AG10803 (cell line): ENCODE measurements at regions not wholly inside any gene's neighbourhood (a gene's known extent, or its start where the extent isn't known, plus 50 kb on each side); places are given as distances from the start of the nearest gene placed in this dataset.

Experiments
- DNase-seq: peaks from one replicate; pipeline ENCODE4 v3.0.0; 2010; ENCODE audit warnings: low read depth
- H3K4me3 ChIP-seq: 2 replicates; pipeline ENCODE4 v1.5.1; 2011; ENCODE audit warnings: mild to moderate bottlenecking, low read length, control low read depth
- TF ChIP-seq, protein P1 (sequence below): conservative IDR thresholded peaks from 2 replicates; pipeline ENCODE4 v1.5.1; 2011; ENCODE audit warnings: mild to moderate bottlenecking, low read length, control low read depth, inconsistent platforms

DNA sequence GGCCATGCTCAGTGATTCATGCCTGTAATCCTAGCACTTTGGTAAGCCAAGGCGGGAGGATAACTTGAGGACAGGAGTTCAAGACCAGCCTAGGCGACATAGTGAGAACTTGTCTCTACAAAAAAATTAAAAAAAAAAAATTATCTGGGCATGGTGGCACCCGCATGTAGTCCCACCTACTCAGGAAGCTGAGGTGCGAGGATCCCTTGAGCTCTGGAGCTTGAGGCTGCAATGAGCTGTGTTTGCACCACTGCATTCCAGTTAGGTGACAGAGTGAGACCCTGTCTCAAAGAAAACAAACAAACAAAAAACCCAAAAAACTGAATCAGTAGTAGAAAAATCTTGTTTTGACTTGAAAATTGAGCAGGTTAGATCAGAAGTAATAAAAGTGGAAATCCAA is 67.1 kb upstream of the IPO9 start:
- no peak for DNase-seq
- no peak overlapping the region for H3K4me3 ChIP-seq
- TF ChIP-seq, protein P1, sequence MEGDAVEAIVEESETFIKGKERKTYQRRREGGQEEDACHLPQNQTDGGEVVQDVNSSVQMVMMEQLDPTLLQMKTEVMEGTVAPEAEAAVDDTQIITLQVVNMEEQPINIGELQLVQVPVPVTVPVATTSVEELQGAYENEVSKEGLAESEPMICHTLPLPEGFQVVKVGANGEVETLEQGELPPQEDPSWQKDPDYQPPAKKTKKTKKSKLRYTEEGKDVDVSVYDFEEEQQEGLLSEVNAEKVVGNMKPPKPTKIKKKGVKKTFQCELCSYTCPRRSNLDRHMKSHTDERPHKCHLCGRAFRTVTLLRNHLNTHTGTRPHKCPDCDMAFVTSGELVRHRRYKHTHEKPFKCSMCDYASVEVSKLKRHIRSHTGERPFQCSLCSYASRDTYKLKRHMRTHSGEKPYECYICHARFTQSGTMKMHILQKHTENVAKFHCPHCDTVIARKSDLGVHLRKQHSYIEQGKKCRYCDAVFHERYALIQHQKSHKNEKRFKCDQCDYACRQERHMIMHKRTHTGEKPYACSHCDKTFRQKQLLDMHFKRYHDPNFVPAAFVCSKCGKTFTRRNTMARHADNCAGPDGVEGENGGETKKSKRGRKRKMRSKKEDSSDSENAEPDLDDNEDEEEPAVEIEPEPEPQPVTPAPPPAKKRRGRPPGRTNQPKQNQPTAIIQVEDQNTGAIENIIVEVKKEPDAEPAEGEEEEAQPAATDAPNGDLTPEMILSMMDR: no peak

DNA sequence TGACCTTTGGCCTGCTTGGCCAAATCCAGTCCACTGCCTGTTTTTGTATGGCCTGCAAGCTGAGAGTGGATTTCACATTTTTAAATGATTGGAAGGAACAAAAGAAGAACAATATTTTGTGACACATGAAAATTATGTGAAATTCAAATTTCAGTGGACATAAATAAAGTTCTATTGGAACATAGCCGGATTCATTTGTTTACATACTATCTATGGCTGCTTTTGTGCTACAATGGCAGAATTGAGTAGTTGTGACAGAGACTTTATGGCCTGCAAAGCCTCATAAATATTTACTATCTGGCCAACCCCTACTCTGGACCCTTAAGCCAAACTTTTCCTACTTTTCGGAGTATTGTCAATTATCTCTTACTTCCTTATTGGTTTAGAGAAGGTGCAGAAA is 66.6 kb upstream of the IPO9 start:
- TF ChIP-seq, protein P1: no peak
- no peak overlapping the region for H3K4me3 ChIP-seq
- DNase-seq: no peak

DNA sequence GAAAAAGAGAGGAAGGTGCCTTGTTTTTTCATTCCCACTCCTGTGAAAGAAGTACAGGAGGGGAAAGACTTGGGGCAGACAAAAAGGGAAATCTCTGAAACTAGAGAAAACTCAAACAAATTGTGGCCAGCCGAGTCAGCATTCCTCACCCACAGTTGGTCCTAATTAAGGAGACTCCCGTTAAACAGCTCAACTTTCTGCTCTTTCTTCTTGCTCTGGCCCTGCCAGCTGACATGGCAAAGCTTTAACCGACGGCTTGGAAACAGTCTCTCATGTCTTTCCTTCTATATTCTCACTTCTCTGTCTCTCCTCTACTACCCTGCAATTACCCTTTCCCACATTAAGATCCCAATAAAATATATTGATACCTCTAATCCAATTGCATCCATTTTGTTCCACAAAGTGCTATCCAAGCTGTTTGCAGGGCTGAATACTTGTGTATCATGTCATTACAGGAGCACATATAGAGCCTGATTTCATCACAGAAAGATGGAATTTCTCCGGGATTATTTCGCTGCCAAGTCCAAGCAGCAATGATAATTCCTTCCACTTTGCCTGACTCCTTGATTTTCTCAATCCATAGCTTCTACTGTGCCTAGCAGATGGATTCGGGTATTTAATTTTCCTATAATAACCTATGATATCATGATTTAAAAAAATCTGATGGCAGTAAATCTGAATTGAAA is 65.4 kb upstream of the IPO9 start:
- TF ChIP-seq, protein P1: peak; percentile 39
- DNase-seq: peak; percentile 81
- peak overlapping the region; percentile 15; the same call in 1 of the 2 replicates for H3K4me3 ChIP-seq

DNA sequence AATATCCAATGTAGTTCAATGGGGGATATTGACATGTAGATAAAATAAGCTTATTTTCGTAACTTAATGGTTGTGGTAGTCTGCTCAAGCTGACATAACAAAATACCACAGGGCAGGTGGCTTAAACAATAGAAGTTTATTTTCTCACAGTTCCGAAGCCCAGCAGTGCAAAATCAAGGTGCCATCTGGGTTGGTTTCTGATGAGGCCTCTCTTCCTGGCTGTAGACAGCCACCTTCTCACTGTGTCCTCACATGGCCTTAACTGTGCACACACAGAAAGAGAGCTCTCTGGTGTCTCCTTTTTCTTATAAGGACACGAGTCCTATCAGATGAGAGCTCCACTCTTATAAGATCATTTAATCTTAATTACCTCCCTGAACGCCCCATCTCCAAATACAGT is 64.8 kb upstream of the IPO9 start:
- H3K4me3 ChIP-seq: no peak overlapping the region
- TF ChIP-seq, protein P1: no peak
- no peak for DNase-seq

DNA sequence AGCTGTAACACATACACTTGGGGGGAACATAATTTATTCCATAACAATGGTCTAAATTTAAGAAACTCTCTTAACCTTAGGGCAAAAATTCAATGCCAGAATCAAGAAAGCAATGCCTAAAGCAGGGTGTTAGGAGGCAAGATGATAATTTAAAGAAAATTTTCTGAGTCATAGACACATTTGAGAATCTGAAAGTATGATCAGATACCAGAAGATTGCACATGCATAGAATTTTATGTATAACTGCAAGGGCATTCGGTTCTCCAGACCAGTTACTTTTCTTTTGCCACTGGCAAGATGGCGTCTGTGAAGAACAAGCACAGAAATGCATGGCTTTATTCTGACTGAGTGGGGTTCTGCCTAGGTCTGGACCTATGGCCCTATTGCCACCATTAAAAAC is 64.4 kb upstream of the IPO9 start:
- no peak overlapping the region for H3K4me3 ChIP-seq
- TF ChIP-seq, protein P1: no peak
- no peak for DNase-seq

DNA sequence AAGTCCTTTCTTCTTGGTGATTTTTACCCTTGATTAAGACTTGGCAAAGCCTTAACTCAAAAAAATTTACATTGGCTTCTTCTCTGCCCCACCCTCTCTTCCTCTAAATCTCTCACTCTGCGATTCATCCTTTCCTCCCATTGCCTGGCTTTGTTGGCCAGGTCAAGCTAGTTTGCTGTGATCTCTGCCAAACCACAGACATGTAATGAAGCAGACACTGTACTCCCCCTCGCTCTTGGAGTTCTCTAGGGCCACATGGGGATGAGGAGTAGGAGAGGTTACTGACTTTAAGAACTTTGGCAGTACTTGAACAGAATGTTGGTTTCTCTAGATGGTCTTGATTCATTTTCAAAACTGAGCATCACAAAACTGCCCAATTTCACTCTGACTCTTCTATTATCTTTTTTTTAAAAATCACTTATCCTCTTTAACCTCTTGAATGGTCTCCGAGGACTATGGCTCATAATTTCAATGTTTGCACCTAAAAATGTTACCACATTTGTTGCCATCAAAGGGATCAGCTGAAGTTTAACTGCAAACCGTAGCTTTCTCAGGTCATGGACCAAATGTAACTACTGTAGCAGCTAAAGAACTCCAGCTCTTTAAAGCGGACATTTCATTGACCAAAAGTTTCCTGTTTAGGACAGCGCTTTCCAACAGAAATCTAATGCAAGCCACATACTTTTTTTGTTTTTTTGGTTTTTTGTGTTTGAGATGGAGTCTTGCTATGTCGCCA is 62.7 kb upstream of the IPO9 start:
- TF ChIP-seq, protein P1: no peak
- DNase-seq: peak; percentile 97
- no peak overlapping the region for H3K4me3 ChIP-seq

DNA sequence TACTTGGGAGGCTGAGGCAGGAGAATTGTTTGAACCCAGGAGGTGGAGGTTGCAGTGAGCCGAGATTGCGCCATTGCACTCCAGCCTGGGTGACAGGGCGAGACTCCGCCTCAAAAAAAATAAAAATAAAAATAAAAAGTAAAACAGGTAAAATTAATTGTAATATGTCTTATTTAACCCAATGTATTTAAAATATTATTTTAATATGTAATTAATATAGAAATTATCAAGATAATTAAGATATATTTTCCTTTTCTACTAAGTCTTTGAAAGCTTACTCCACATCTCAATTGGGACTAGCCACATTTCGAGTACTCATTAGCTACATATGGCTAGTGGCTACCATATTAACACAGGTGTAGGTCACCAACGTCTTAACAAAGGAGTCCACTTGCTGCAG is 61.6 kb upstream of the IPO9 start:
- no peak overlapping the region for H3K4me3 ChIP-seq
- TF ChIP-seq, protein P1: no peak
- DNase-seq: no peak
